Central memory CD8-positive, alpha-beta T cell (primary cell): ENCODE measurements at regions not wholly inside any gene's neighbourhood (a gene's known extent, or its start where the extent isn't known, plus 50 kb on each side); places are given as distances from the start of the nearest gene placed in this dataset.
"Not testable (repeated sequence)": the region's sequence is repeated elsewhere in the genome, so short reads cannot be mapped to it uniquely, and the experiment has no call there.

ENCODE experiments used
- ATAC-seq: fragments of 150-1000 bp; cut with Tn5 transposase; replicated peaks from 2 replicates; pipeline ENCODE4 v1.10.0; 2022; ENCODE audit warnings: mild to moderate bottlenecking, moderate FRiP score, moderate number of reproducible peaks; ENCODE audit not compliant: poor library complexity, severe bottlenecking; ENCODE audit errors: extremely low read depth
- DNase-seq, 2 donors: peaks; one replicate each; pipeline ENCODE4 v3.0.0; 2021; ENCODE audit warnings: low spot score in 2 of 2
- H3K27ac Mint-ChIP-seq: one replicate; pipeline ENCODE4 v1.8.0; 2022; ENCODE audit warnings: low read depth, mild to moderate bottlenecking, moderate library complexity, mixed read lengths
- H3K27me3 Mint-ChIP-seq: one replicate; pipeline ENCODE4 v1.8.0; 2022; ENCODE audit warnings: mixed read lengths
- H3K36me3 Mint-ChIP-seq: one replicate; pipeline ENCODE4 v1.8.0; 2022; ENCODE audit warnings: mild to moderate bottlenecking, moderate library complexity, mixed read lengths; ENCODE audit not compliant: insufficient read depth
- H3K4me1 Mint-ChIP-seq: one replicate; pipeline ENCODE4 v1.8.0; 2022; ENCODE audit warnings: mixed read lengths
- H3K4me3 Mint-ChIP-seq: one replicate; pipeline ENCODE4 v1.8.0; 2022; ENCODE audit warnings: mild to moderate bottlenecking, moderate library complexity, mixed read lengths
- H3K9me3 Mint-ChIP-seq: one replicate; pipeline ENCODE4 v1.8.0; 2022; ENCODE audit warnings: mixed read lengths

GRCh38 chr10:128575761-128576160, 449.5 kb upstream of the MKI67 start:
- H3K4me1 Mint-ChIP-seq: no peaks in the 10 kb centered on the region
- DNase-seq (no peak), ATAC-seq (no peak)
- H3K27me3 Mint-ChIP-seq: no peaks in the 10 kb centered on the region
- H3K9me3 Mint-ChIP-seq: no peaks in the 10 kb centered on the region
- H3K4me3 Mint-ChIP-seq: no peak overlapping the region
- no peaks in the 10 kb centered on the region for H3K36me3 Mint-ChIP-seq
- H3K27ac Mint-ChIP-seq: no peak overlapping the region

GRCh38 chr10:128576336-128576735, 450.1 kb upstream of the MKI67 start:
- H3K27ac Mint-ChIP-seq: no peak overlapping the region
- no peaks in the 10 kb centered on the region for H3K36me3 Mint-ChIP-seq
- no peaks in the 10 kb centered on the region for H3K27me3 Mint-ChIP-seq
- DNase-seq: no peak
- no peak for ATAC-seq
- H3K4me3 Mint-ChIP-seq: no peak overlapping the region
- no peaks in the 10 kb centered on the region for H3K9me3 Mint-ChIP-seq
- H3K4me1 Mint-ChIP-seq: no peaks in the 10 kb centered on the region

- Mint-ChIP-seq H3K9me3 (no peaks in the 10 kb centered on the region), H3K27ac (no peak overlapping the region), H3K4me1 (no peaks in the 10 kb centered on the region), H3K4me3 (no peak overlapping the region), H3K36me3 (no peaks in the 10 kb centered on the region), H3K27me3 (no peaks in the 10 kb centered on the region)
- DNase-seq (no peak), ATAC-seq (no peak)
Measured at GRCh38 chr10:128576943-128577670, 450.9 kb upstream of the MKI67 start.

- Mint-ChIP-seq H3K27me3 (no peaks in the 10 kb centered on the region), H3K4me1 (no peaks in the 10 kb centered on the region), H3K9me3 (no peaks in the 10 kb centered on the region), H3K4me3 (no peak overlapping the region), H3K36me3 (no peaks in the 10 kb centered on the region), H3K27ac (no peak overlapping the region)
- DNase-seq (no peak), ATAC-seq (no peak)
Measured at GRCh38 chr10:128577958-128578750, 451.9 kb upstream of the MKI67 start.

GRCh38 chr10:128578766-128579165, 452.5 kb upstream of the MKI67 start:
- ATAC-seq: no peak
- Mint-ChIP-seq H3K27ac (no peak overlapping the region), H3K4me3 (no peak overlapping the region), H3K9me3 (peaks cover 6% of the 10 kb centered on the region), H3K36me3 (no peaks in the 10 kb centered on the region), H3K4me1 (no peaks in the 10 kb centered on the region), H3K27me3 (no peaks in the 10 kb centered on the region)
- no peak for DNase-seq

- no peaks in the 10 kb centered on the region for H3K36me3 Mint-ChIP-seq
- peaks cover 6% of the 10 kb centered on the region for H3K9me3 Mint-ChIP-seq
- no peaks in the 10 kb centered on the region for H3K4me1 Mint-ChIP-seq
- no peak for DNase-seq
- no peak overlapping the region for H3K27ac Mint-ChIP-seq
- no peak for ATAC-seq
- H3K27me3 Mint-ChIP-seq: no peaks in the 10 kb centered on the region
- H3K4me3 Mint-ChIP-seq: no peak overlapping the region
Measured at GRCh38 chr10:128579280-128579865, 453.1 kb upstream of the MKI67 start.

- Mint-ChIP-seq H3K27ac (no peak overlapping the region), H3K9me3 (peaks cover 6% of the 10 kb centered on the region), H3K4me1 (no peaks in the 10 kb centered on the region), H3K27me3 (no peaks in the 10 kb centered on the region), H3K4me3 (no peak overlapping the region), H3K36me3 (no peaks in the 10 kb centered on the region)
- no peak for DNase-seq
- no peak for ATAC-seq
Measured at GRCh38 chr10:128579901-128580300, 453.7 kb upstream of the MKI67 start.

GRCh38 chr10:128583125-128583524, 456.9 kb upstream of the MKI67 start:
- not testable (repeated sequence) for ATAC-seq, H3K4me1 Mint-ChIP-seq, DNase-seq, H3K4me3 Mint-ChIP-seq, H3K27ac Mint-ChIP-seq, H3K9me3 Mint-ChIP-seq, H3K27me3 Mint-ChIP-seq, H3K36me3 Mint-ChIP-seq

- H3K36me3 Mint-ChIP-seq: not testable (repeated sequence)
Measured at GRCh38 chr10:128586599-128586998, 460.4 kb upstream of the MKI67 start.

GRCh38 chr10:128587689-128588088, 461.5 kb upstream of the MKI67 start:
- Mint-ChIP-seq H3K36me3 (no peaks in the 10 kb centered on the region), H3K27ac (no peak overlapping the region), H3K4me1 (no peaks in the 10 kb centered on the region), H3K27me3 (no peaks in the 10 kb centered on the region), H3K4me3 (no peak overlapping the region), H3K9me3 (peaks cover 6% of the 10 kb centered on the region)
- no peak for ATAC-seq
- DNase-seq: no peak

More at GRCh38 chr10:128586599-128586998, 460.4 kb upstream of the MKI67 start:
- H3K27ac Mint-ChIP-seq, H3K27me3 Mint-ChIP-seq, H3K4me3 Mint-ChIP-seq, H3K9me3 Mint-ChIP-seq, DNase-seq, H3K4me1 Mint-ChIP-seq, ATAC-seq: not testable (repeated sequence)

- DNase-seq (no peak), ATAC-seq (no peak)
- Mint-ChIP-seq H3K27ac (no peak overlapping the region), H3K9me3 (peaks cover 4% of the 10 kb centered on the region), H3K4me1 (no peaks in the 10 kb centered on the region), H3K36me3 (no peaks in the 10 kb centered on the region), H3K4me3 (no peak overlapping the region), H3K27me3 (no peaks in the 10 kb centered on the region)
Measured at GRCh38 chr10:128588402-128588801, 462.2 kb upstream of the MKI67 start.

GRCh38 chr10:128594688-128595087, 468.5 kb upstream of the MKI67 start:
- Mint-ChIP-seq H3K36me3 (no peaks in the 10 kb centered on the region), H3K4me3 (no peak overlapping the region), H3K27me3 (no peaks in the 10 kb centered on the region), H3K9me3 (no peaks in the 10 kb centered on the region), H3K4me1 (no peaks in the 10 kb centered on the region), H3K27ac (no peak overlapping the region)
- DNase-seq (no peak), ATAC-seq (no peak)

GRCh38 chr10:128596906-128597305, 470.7 kb upstream of the MKI67 start:
- no peaks in the 10 kb centered on the region for H3K9me3 Mint-ChIP-seq
- no peaks in the 10 kb centered on the region for H3K36me3 Mint-ChIP-seq
- DNase-seq: no peak
- no peak for ATAC-seq
- H3K27me3 Mint-ChIP-seq: no peaks in the 10 kb centered on the region
- H3K27ac Mint-ChIP-seq: no peak overlapping the region
- H3K4me3 Mint-ChIP-seq: no peak overlapping the region
- H3K4me1 Mint-ChIP-seq: no peaks in the 10 kb centered on the region
